GM04504 (cell line): ENCODE measurements at regions not wholly inside any gene's neighbourhood (a gene's known extent, or its start where the extent isn't known, plus 50 kb on each side); places are given as distances from the start of the nearest gene placed in this dataset.

ENCODE experiments used
- DNase-seq: peaks from one replicate; pipeline ENCODE4 v3.0.0-alpha.2; 2012; ENCODE audit warnings: low read depth

- DNase-seq: no peak
Observed at GRCh38 chr9:129328355-129329042, 150.4 kb upstream of the IER5L start.

GRCh38 chr9:129327552-129328328, 149.7 kb upstream of the IER5L start:
- no peak for DNase-seq

GRCh38 chr9:129326061-129327005, 148.3 kb upstream of the IER5L start:
- DNase-seq: no peak

- DNase-seq: no peak
Observed at GRCh38 chr9:129324808-129325502, 146.9 kb upstream of the IER5L start.

GRCh38 chr9:129323999-129324553, 146.0 kb upstream of the IER5L start:
- no peak for DNase-seq

GRCh38 chr9:129323376-129323998, 145.4 kb upstream of the IER5L start:
- DNase-seq: no peak

GRCh38 chr9:129322641-129323375, 144.7 kb upstream of the IER5L start:
- DNase-seq: no peak

GRCh38 chr9:129322022-129322621, 144.1 kb upstream of the IER5L start:
- no peak for DNase-seq

- DNase-seq: no peak
Observed at GRCh38 chr9:129321286-129322021, 143.4 kb upstream of the IER5L start.

GRCh38 chr9:129320575-129321285, 142.7 kb upstream of the IER5L start:
- peak; percentile 78 for DNase-seq

GRCh38 chr9:129319938-129320481, 141.9 kb upstream of the IER5L start:
- no peak for DNase-seq

GRCh38 chr9:129319076-129319937, 141.2 kb upstream of the IER5L start:
- DNase-seq: no peak

GRCh38 chr9:129318121-129319075, 140.3 kb upstream of the IER5L start:
- no peak for DNase-seq

GRCh38 chr9:129317179-129318011, 139.3 kb upstream of the IER5L start:
- no peak for DNase-seq
